Adrenal gland (tissue), 5 donors: ENCODE measurements at regions not wholly inside any gene's neighbourhood (a gene's known extent, or its start where the extent isn't known, plus 50 kb on each side); places are given as distances from the start of the nearest gene placed in this dataset.

ENCODE experiments used
- POLR2A ChIP-seq, 2 donors: fragments of 450-650 bp; IDR thresholded peaks; one replicate each; pipeline ENCODE4 v1.6.1; 2017; ENCODE audit warnings: antibody characterized with exemption in 2 of 2, mild to moderate bottlenecking in 2 of 2, moderate library complexity in 1 of 2
- TF ChIP-seq, protein P1 (sequence below), 6 experiments: fragments of 450-650 bp in 4 of 6; fragments of 200-600 bp in 2 of 6; sonication (generic) in 1 of 6; IDR thresholded peaks; 1 replicate in 5 of 6; 2 replicates in 1 of 6; pipeline versions ENCODE4 v1.5.1 to v1.8.0; 2016 to 2021; ENCODE audit warnings: antibody characterized with exemption in 6 of 6, mild to moderate bottlenecking in 2 of 6, moderate library complexity in 1 of 6
- donor health status: DM: no; HTN: no; CAD: no.

DNA sequence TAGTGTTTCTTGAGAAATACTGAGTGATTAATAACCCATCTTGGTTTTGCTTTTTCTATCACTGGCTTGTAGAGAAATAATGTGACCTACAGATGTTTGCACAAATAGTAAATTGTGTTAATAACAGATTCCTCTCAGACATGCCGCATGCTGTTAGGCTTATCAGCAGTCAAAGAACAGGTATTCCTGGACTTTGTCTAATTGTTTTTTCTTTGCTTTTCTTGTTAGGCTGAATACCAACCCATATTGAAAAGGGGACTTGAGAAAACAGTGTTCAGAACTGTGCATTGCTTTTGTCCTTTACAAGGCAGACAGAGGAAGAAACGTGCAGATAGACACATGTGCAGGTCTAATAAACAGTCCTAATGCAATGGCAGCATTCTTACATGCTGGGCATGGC is 51.0 kb upstream of the RARB start:
- TF ChIP-seq, protein P1, sequence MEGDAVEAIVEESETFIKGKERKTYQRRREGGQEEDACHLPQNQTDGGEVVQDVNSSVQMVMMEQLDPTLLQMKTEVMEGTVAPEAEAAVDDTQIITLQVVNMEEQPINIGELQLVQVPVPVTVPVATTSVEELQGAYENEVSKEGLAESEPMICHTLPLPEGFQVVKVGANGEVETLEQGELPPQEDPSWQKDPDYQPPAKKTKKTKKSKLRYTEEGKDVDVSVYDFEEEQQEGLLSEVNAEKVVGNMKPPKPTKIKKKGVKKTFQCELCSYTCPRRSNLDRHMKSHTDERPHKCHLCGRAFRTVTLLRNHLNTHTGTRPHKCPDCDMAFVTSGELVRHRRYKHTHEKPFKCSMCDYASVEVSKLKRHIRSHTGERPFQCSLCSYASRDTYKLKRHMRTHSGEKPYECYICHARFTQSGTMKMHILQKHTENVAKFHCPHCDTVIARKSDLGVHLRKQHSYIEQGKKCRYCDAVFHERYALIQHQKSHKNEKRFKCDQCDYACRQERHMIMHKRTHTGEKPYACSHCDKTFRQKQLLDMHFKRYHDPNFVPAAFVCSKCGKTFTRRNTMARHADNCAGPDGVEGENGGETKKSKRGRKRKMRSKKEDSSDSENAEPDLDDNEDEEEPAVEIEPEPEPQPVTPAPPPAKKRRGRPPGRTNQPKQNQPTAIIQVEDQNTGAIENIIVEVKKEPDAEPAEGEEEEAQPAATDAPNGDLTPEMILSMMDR (IDR thresholded peaks at IDR 0.05), result no peak
- no peak for TF ChIP-seq POLR2A (IDR thresholded peaks at IDR 0.05)
